GM23248 (cell line): ENCODE measurements at regions not wholly inside any gene's neighbourhood (a gene's known extent, or its start where the extent isn't known, plus 50 kb on each side); places are given as distances from the start of the nearest gene placed in this dataset.

Experiments used
- DNase-seq: peaks from one replicate; pipeline ENCODE4 v3.0.0-alpha.2; 2015
- H2AFZ ChIP-seq: fragments of 200-600 bp; sonication (generic); 2 replicates; pipeline ENCODE4 v1.6.1; 2016; ENCODE audit warnings: antibody characterized with exemption
- H3F3A ChIP-seq: fragments of 200-600 bp; sonication (generic); 2 replicates; pipeline ENCODE4 v1.6.1; 2016; ENCODE audit warnings: mild to moderate bottlenecking, antibody characterized with exemption, mixed run types; ENCODE audit not compliant: insufficient read depth
- H3K27ac ChIP-seq: fragments of 200-600 bp; sonication (generic); 2 replicates; pipeline ENCODE4 v1.5.1; 2016; ENCODE audit warnings: mild to moderate bottlenecking
- H3K27me3 ChIP-seq: fragments of 200-600 bp; sonication (generic); replicated peaks from 2 replicates; pipeline ENCODE4 v1.6.1; 2016; ENCODE audit warnings: mild to moderate bottlenecking; ENCODE audit not compliant: insufficient read depth
- H3K36me3 ChIP-seq: fragments of 200-600 bp; sonication (generic); 2 replicates; pipeline ENCODE4 v1.6.1; 2016; ENCODE audit warnings: low read depth, mild to moderate bottlenecking
- H3K4me1 ChIP-seq: fragments of 200-600 bp; sonication (generic); 2 replicates; pipeline ENCODE4 v1.6.1; 2016; ENCODE audit warnings: mild to moderate bottlenecking; ENCODE audit not compliant: insufficient read depth
- H3K4me2 ChIP-seq: fragments of 200-600 bp; sonication (generic); one replicate; pipeline ENCODE4 v1.6.1; 2016; ENCODE audit warnings: mild to moderate bottlenecking; ENCODE audit not compliant: unreplicated experiment
- H3K4me3 ChIP-seq: fragments of 200-600 bp; sonication (generic); 2 replicates; pipeline ENCODE4 v1.5.1; 2016; ENCODE audit warnings: mild to moderate bottlenecking
- H3K79me2 ChIP-seq: fragments of 200-600 bp; sonication (generic); 2 replicates; pipeline ENCODE4 v1.6.1; 2016; ENCODE audit warnings: mild to moderate bottlenecking; ENCODE audit not compliant: insufficient read depth
- H3K9ac ChIP-seq: fragments of 200-600 bp; sonication (generic); 2 replicates; pipeline ENCODE4 v1.6.1; 2016; ENCODE audit warnings: mild to moderate bottlenecking
- H3K9me2 ChIP-seq: fragments of 200-600 bp; sonication (generic); 2 replicates; pipeline ENCODE4 v1.6.1; 2016; ENCODE audit warnings: mixed run types, mild to moderate bottlenecking, moderate library complexity; ENCODE audit not compliant: insufficient read depth
- H3K9me3 ChIP-seq: fragments of 200-600 bp; sonication (generic); one replicate; pipeline ENCODE4 v1.6.1; 2017; ENCODE audit warnings: low read depth
- H4K20me1 ChIP-seq: fragments of 200-600 bp; sonication (generic); 2 replicates; pipeline ENCODE4 v1.6.0; 2016; ENCODE audit not compliant: insufficient read depth
- EZH2 ChIP-seq: fragments of 200-600 bp; sonication (generic); IDR thresholded peaks from 2 replicates; pipeline ENCODE4 v1.6.1; 2018; ENCODE audit warnings: antibody characterized with exemption, mild to moderate bottlenecking; ENCODE audit not compliant: insufficient read depth, poor library complexity, severe bottlenecking
- EZH2phosphoT487 ChIP-seq: fragments of 200-600 bp; sonication (generic); IDR thresholded peaks from 2 replicates; pipeline ENCODE4 v1.6.1; 2018; ENCODE audit warnings: antibody characterized with exemption, moderate library complexity, mild to moderate bottlenecking, low read depth; ENCODE audit not compliant: insufficient read depth
- WGBS, 2 experiments: methylation state at CpG; one replicate each; pipeline ENCODE4 v1.1.6; 2015 to 2017; ENCODE audit warnings: low lambda C conversion rate in 2 of 2, low coverage in 1 of 2; ENCODE audit errors: missing lambda C conversion rate in 2 of 2; 5-methylcytosine and 5-hydroxymethylcytosine counted together
- in situ Hi-C: fragments of 300-500 bp; cut with MboI; formaldehyde crosslinking; loops from 2 replicates; pipeline ENCODE4 v1.15.0; 2020

DNA sequence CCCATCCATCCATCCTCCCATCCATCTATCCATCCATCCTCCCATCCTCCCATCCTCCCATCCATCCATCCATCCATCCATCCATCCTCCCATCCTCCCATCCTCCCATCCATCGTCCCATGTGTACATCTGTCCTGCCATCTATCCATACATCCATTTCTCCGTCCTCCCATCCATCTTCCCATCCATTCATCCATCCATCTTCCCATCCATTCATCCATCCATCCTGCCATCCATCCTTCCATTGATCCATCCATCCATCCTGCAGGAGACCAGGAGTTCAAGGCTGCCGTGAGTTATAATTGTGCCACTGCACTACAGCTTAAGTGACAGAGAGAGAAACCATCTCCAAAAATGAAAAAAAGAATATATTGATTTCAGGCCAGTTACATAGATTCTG is 356.5 kb downstream of the CDH26 start:
- H3K27ac ChIP-seq: no peak overlapping the region
- H3K27me3 ChIP-seq: no peaks in the 10 kb centered on the region
- no peaks in the 10 kb centered on the region for H3K9me2 ChIP-seq
- WGBS, 2 experiments: 32 to 56% methylated on average over 3 of the region's 3 CpGs
- no peaks in the 10 kb centered on the region for H3F3A ChIP-seq
- no peaks in the 10 kb centered on the region for H3K79me2 ChIP-seq
- no peak overlapping the region for H2AFZ ChIP-seq
- H3K4me2 ChIP-seq: no peak overlapping the region
- no peak overlapping the region for H3K4me3 ChIP-seq
- no peaks in the 10 kb centered on the region for H3K36me3 ChIP-seq
- in situ Hi-C loops: no loop called here
- H4K20me1 ChIP-seq: no peaks in the 10 kb centered on the region
- no peaks in the 10 kb centered on the region for H3K9me3 ChIP-seq
- TF ChIP-seq EZH2 (no peak), EZH2phosphoT487 (no peak)
- no peak overlapping the region for H3K9ac ChIP-seq
- no peaks in the 10 kb centered on the region for H3K4me1 ChIP-seq
- no peak for DNase-seq

DNA sequence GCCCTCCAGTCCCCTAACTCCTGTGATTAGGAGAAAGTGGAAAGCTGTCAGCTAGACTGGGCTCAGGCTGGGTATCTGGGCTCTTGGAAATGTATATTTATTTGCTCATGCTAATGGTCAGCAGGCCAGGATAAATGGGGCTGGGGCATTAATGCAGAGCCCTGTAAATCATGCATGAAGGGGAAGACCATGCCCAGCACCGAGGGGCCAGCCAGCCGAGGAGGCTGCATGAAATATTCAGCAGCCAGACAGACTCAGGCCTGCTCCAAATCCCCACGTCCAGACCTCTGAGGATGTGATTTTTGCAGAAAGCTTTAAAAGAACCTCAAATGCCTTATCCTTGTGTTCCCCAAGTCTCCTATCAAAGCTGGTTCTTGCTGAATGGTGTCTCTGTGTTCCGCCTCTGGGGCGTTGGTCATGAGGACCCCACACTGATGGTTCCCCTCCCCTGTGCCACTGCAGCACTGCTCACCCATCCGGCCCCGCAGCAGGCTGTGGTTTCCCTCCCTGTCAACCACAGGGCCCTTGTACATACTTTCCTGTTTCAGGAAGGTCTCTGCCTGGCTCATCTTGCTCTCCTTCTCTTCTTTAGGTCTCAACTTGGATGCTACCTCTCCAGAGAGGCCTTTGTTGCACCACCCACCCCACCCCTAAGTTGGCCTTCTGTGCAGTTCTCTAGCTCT is 358.4 kb downstream of the CDH26 start:
- in situ Hi-C loops: no loop called here

DNA sequence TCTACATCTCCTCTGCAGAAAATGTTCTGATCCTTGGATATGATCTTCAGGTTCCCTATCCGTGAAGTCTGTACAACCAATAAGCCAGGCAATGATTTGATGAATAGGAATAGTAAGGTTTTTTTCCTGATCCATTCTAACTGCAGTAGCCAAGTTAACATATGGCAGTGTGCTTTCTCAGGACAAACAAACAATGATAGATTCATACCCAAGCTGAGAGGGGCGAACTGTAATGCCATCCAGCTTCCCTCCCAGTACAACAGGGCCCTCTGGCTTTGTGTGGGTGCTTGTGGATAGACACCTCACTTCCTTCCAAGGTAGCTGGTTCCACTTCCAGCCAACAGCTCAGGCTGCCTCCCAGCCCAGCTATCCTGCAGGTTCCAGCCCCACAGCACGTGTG is 359.2 kb downstream of the CDH26 start:
- WGBS, 2 experiments: 21 to 35% methylated on average over 3 of the region's 3 CpGs
- in situ Hi-C loops: no loop called here

More for the DNA sequence above, 358.4 kb downstream of the CDH26 start:
- Histone ChIP-seq H3K9ac (no peak overlapping the region), H3K79me2 (no peaks in the 10 kb centered on the region), H2AFZ (no peak overlapping the region), H3K27ac (no peak overlapping the region), H3K9me2 (no peaks in the 10 kb centered on the region), H3K4me3 (no peak overlapping the region), H3K27me3 (no peaks in the 10 kb centered on the region), H3K36me3 (no peaks in the 10 kb centered on the region), H3K9me3 (no peaks in the 10 kb centered on the region), H3F3A (no peaks in the 10 kb centered on the region), H3K4me1 (no peaks in the 10 kb centered on the region), H3K4me2 (no peak overlapping the region), H4K20me1 (no peaks in the 10 kb centered on the region)
- no peak for DNase-seq
- WGBS, 2 experiments: 35 to 44% methylated on average over 7 of the region's 7 CpGs
- no peak for TF ChIP-seq EZH2

DNA sequence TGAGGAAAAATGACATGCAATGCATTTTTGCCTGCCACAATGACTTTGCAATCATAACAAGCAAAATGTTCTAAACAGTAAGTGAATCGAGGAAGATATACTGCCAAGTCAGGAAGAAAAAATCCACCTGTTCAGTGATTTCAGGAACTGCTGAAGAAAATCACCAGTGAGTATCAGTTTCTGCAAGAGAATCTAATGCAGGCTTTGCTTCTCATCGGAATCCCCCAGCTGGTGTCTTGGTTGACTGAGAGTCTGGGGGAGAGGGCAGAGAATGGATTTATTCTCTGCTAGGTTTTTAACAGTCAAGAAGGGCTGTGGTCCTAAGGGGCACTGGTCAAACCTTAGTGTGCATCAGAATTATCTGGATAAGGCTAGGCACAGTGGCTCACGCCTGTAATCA is 363.4 kb downstream of the CDH26 start:
- Histone ChIP-seq H3K36me3 (no peaks in the 10 kb centered on the region), H3K9ac (no peak overlapping the region), H3K9me3 (no peaks in the 10 kb centered on the region), H3K4me3 (no peak overlapping the region), H3F3A (no peaks in the 10 kb centered on the region), H3K9me2 (no peaks in the 10 kb centered on the region), H3K4me1 (no peaks in the 10 kb centered on the region), H3K27me3 (no peaks in the 10 kb centered on the region), H3K4me2 (no peak overlapping the region), H4K20me1 (no peaks in the 10 kb centered on the region), H3K27ac (no peak overlapping the region), H3K79me2 (no peaks in the 10 kb centered on the region), H2AFZ (no peak overlapping the region)
- in situ Hi-C loops: no loop called here
- DNase-seq: no peak
- WGBS, 2 experiments: 38 to 43% methylated on average over 3 of the region's 3 CpGs
- no peak for TF ChIP-seq EZH2
- TF ChIP-seq EZH2phosphoT487: no peak

More for the DNA sequence above, 359.2 kb downstream of the CDH26 start:
- no peak overlapping the region for H2AFZ ChIP-seq
- H3K27me3 ChIP-seq: no peaks in the 10 kb centered on the region
- H3K4me3 ChIP-seq: no peak overlapping the region
- H3K9me3 ChIP-seq: no peaks in the 10 kb centered on the region
- no peaks in the 10 kb centered on the region for H3K36me3 ChIP-seq
- TF ChIP-seq EZH2 (no peak), EZH2phosphoT487 (no peak)
- no peak for DNase-seq
- H4K20me1 ChIP-seq: no peaks in the 10 kb centered on the region
- no peaks in the 10 kb centered on the region for H3F3A ChIP-seq
- no peaks in the 10 kb centered on the region for H3K9me2 ChIP-seq
- no peak overlapping the region for H3K9ac ChIP-seq
- no peaks in the 10 kb centered on the region for H3K79me2 ChIP-seq
- H3K4me2 ChIP-seq: no peak overlapping the region
- H3K4me1 ChIP-seq: no peaks in the 10 kb centered on the region
- no peak overlapping the region for H3K27ac ChIP-seq

DNA sequence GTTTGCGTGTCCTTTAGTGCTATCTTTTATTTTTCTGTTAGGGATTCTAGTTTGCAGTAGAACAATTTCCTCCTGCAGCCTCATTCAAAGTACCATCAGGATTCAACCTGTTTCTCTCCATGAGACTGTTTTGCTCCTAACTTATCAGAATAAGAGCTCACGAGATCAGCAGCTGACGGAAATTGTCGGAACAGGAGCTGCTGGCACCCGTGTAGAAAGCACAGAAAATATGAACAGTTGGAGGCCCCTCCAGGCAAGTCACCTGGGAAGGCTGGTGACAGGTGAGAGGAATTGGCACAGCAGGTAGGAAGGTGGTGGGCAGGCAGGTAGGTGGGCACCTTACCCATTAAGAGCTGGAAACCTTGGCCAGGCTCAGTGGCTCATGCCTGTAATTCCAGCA is 368.6 kb downstream of the CDH26 start:
- H4K20me1 ChIP-seq: no peaks in the 10 kb centered on the region
- no peaks in the 10 kb centered on the region for H3K79me2 ChIP-seq
- H3K27me3 ChIP-seq: no peaks in the 10 kb centered on the region
- H3K4me3 ChIP-seq: no peak overlapping the region
- TF ChIP-seq EZH2phosphoT487 (no peak), EZH2 (no peak)
- H3K27ac ChIP-seq: no peak overlapping the region
- in situ Hi-C loops: no loop called here
- H3K9me2 ChIP-seq: no peaks in the 10 kb centered on the region
- H3F3A ChIP-seq: no peaks in the 10 kb centered on the region
- no peak for DNase-seq
- H3K9me3 ChIP-seq: no peaks in the 10 kb centered on the region
- H3K4me1 ChIP-seq: no peaks in the 10 kb centered on the region
- no peak overlapping the region for H2AFZ ChIP-seq
- no peaks in the 10 kb centered on the region for H3K36me3 ChIP-seq
- no peak overlapping the region for H3K4me2 ChIP-seq
- H3K9ac ChIP-seq: no peak overlapping the region
- WGBS, 2 experiments: 50 to 59% methylated on average over 5 of the region's 5 CpGs
